D721Med (cell line): ENCODE measurements at regions not wholly inside any gene's neighbourhood (a gene's known extent, or its start where the extent isn't known, plus 50 kb on each side); places are given as distances from the start of the nearest gene placed in this dataset.

ENCODE experiments used
- DNase-seq: peaks from one replicate; pipeline ENCODE4 v3.0.0; 2011; ENCODE audit warnings: low spot score; ENCODE audit not compliant: insufficient read length
- FAIRE-seq: peaks from 2 replicates; lab custom pipeline; 2011; peaks lifted over from hg19 to GRCh38; lab: Jason Lieb, UNC
- CTCF ChIP-seq: IDR thresholded peaks from 2 replicates; pipeline ENCODE4 v1.5.1; 2012; ENCODE audit warnings: mild to moderate bottlenecking, control low read depth; ENCODE audit not compliant: insufficient read depth; ENCODE audit errors: missing control alignments

GRCh38 chrX:23115651-23116050, 115.9 kb downstream of the DDX53 start:
- no peak for TF ChIP-seq CTCF
- no peak for FAIRE-seq

DNA sequence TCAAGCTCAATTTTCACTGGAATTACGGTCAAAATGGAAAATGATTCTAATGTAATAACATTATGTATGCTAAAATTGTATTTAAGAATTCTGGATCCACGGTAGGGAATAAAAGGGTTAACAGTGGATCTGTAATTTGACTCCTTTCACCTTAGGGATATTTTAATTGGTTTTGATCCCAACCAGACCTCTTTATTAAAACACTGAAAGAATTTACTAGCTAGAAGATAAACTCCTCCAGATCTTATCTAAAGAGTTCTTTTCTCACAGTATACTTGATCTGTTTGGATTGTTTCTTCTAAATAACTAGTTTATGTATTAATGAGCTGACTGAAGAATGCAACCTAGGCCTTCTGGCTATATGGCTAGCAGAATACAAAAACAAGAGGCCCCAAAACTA, 118.4 kb downstream of the DDX53 start:
- no peak for TF ChIP-seq CTCF
- no peak for FAIRE-seq
- DNase-seq: no peak

More at GRCh38 chrX:23115651-23116050, 115.9 kb downstream of the DDX53 start:
- DNase-seq: no peak

DNA sequence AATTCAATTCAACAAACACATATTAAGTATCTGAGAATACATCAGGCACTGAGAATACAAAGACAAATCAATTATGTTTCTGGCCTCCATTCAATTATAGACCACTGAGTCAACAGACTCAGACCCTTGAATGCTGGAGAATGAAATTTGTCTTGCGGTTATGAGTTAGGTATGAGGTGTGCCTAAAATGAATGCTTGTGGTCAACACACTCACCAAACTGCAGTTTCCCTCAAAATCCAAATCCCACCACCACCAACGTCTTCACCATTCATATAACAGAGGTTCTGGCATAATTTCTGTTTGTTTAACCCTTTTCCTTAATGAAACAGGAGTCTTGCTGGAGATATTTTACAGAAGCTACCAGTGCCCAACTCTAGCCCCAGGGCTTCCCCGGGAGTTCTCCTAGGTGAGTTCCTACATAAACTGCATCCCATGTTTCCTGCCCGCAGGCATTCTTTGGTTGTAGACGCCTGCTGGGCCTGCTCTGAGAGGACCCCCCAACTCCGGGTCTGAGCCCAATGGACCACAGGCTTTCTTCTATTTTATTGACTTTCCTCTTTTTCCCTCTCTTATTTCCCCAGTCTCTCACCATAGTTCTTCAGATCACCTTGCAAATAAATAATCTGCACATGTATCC, 119.2 kb downstream of the DDX53 start:
- TF ChIP-seq CTCF: no peak
- DNase-seq (no peak), FAIRE-seq (no peak)

GRCh38 chrX:23127586-23127985, 127.8 kb downstream of the DDX53 start:
- TF ChIP-seq CTCF: no peak
- FAIRE-seq: no peak
- no peak for DNase-seq

- no peak for DNase-seq
- TF ChIP-seq CTCF: no peak
- no peak for FAIRE-seq
Observed at GRCh38 chrX:23133551-23133950, 133.8 kb downstream of the DDX53 start.

- no peak for FAIRE-seq
Observed at GRCh38 chrX:23134136-23134535, 134.4 kb downstream of the DDX53 start.

More at GRCh38 chrX:23134136-23134535, 134.4 kb downstream of the DDX53 start:
- no peak for DNase-seq
- TF ChIP-seq CTCF: no peak
